ENCODE measurements at regions not wholly inside any gene's neighbourhood (a gene's known extent, or its start where the extent isn't known, plus 50 kb on each side); places are given as distances from the start of the nearest gene placed in this dataset.

DNA sequence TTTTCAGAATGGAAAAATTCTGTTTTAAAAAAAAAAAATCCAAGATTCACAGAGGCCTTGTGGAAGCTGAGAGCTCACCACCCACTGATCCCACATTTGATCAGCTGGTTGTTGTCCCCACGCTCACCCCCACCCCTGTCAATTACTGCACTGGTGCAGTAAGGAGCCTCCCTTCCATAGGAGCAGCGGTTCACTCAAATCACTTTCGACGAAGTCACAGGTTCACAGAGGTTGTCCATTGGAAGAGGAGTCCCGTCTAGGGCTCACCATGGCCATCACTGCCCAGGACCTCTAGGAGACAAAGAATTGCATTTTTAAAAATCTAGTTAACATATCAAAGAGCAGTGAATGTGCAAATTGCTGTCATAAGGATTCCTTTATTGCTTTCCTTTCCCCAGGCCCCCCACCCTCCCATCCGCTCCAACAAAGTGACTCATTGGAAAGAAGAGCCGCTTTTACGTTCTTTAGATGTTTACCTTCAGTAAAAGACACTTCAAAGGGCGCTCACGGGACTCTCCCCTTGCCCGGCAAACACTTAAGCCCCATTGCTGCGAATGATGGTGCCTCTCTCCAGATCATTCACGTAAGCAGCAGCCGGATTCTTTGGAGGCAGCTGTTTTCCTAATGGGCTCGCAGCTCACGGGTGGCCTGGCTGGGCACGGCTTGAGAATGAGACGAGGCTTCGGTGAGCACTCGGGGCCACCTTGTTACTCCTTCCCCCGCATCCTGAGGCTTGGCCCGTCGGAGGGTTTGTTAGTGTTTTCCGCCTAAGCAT, 165.5 kb upstream of the SALL3 start:
- no peaks in the 10 kb centered on the region for H3K36me3 Mint-ChIP-seq (ENCODE audit: low read depth)
- no peaks in the 10 kb centered on the region for H3K4me1 Mint-ChIP-seq (ENCODE audit: low read depth)
- H3K27me3 Mint-ChIP-seq (ENCODE audit: low read depth) = peaks cover 2% of the 10 kb centered on the region
- intact Hi-C loops (cut with micrococcal nuclease) = no loop called here
- H3K27ac Mint-ChIP-seq = no peak overlapping the region
- peaks cover 12% of the 10 kb centered on the region for H3K9me3 Mint-ChIP-seq
- H3K4me3 Mint-ChIP-seq (ENCODE audit: low read depth) = no peak overlapping the region
- DNase-seq (ENCODE audit: low spot score) = no peak

DNA sequence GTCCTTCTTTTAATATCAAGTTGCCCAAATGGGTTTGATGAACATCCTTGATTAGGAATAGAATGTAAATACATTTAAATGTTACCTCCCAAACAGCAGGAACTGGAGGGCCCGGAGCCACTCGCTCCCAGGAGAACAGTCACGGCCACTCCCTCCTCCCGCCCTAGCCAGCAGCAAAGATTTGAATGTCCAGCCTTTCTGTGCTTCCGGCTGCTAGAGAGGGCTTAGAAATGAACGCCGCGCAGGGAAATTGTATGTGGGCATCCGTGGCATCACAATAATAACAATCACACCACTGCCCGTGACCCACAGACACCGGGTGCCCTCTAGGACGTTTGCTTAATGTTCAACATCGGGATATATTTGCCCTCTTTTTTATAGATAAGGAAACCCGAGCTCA, 164.9 kb upstream of the SALL3 start:
- H3K4me1 Mint-ChIP-seq (ENCODE audit: low read depth) = no peaks in the 10 kb centered on the region
- no peak overlapping the region for H3K4me3 Mint-ChIP-seq (ENCODE audit: low read depth)
- no peak overlapping the region for H3K27ac Mint-ChIP-seq
- peaks cover 2% of the 10 kb centered on the region for H3K27me3 Mint-ChIP-seq (ENCODE audit: low read depth)
- H3K36me3 Mint-ChIP-seq (ENCODE audit: low read depth) = no peaks in the 10 kb centered on the region
- H3K9me3 Mint-ChIP-seq = peaks cover 5% of the 10 kb centered on the region
- intact Hi-C loops (cut with micrococcal nuclease) = no loop called here
- DNase-seq (ENCODE audit: low spot score) = no peak

DNA sequence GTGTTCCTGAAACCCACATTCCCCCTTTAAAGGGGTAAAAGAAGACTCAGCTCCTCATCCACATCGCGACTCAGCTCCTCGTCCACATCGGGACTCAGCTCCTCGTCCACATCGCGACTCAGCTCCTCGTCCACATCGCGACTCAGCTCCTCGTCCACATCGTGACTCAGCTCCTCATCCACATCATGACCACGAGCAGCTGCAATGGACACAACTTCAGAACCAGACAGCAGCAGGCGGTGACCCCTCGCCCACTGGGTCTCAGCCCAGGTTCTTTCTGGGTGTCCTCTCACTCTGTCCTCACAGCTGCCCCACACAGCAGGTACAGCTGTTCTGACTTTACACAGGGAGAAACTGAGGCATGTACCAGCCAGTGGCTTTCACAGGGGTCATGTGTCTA, 163.5 kb upstream of the SALL3 start:
- intact Hi-C loops (cut with micrococcal nuclease) = no loop called here
- Mint-ChIP-seq H3K9me3 (no peaks in the 10 kb centered on the region), H3K27ac (no peak overlapping the region), H3K36me3 (ENCODE audit: low read depth) (no peaks in the 10 kb centered on the region), H3K4me1 (ENCODE audit: low read depth) (no peaks in the 10 kb centered on the region), H3K4me3 (ENCODE audit: low read depth) (no peak overlapping the region), H3K27me3 (ENCODE audit: low read depth) (peaks cover 2% of the 10 kb centered on the region)
- DNase-seq (ENCODE audit: low spot score) = no peak

DNA sequence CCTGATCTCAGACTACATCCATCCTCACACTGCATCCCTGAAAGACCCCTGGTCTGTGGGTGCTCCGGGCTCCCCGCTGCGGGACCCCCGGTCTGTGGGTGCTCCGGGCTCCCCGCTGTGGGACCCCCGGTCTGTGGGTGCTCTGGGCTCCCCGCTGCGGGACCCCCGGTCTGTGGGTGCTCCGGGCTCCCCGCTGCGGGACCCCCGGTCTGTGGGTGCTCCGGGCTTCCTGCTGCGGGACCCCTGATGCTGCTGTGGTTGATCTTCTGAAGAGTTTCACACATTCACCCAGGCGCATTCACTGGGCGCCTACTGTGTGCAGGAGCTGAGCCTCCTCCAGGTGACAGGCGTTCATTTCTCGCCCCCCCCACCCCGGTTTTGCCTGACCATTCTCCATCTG, 162.7 kb upstream of the SALL3 start:
- no peaks in the 10 kb centered on the region for H3K36me3 Mint-ChIP-seq (ENCODE audit: low read depth)
- H3K27me3 Mint-ChIP-seq (ENCODE audit: low read depth) = peaks cover 2% of the 10 kb centered on the region
- no peaks in the 10 kb centered on the region for H3K4me1 Mint-ChIP-seq (ENCODE audit: low read depth)
- intact Hi-C loops (cut with micrococcal nuclease) = no loop called here
- no peak overlapping the region for H3K27ac Mint-ChIP-seq
- H3K4me3 Mint-ChIP-seq (ENCODE audit: low read depth) = no peak overlapping the region
- no peaks in the 10 kb centered on the region for H3K9me3 Mint-ChIP-seq
- no peak for DNase-seq (ENCODE audit: low spot score)

DNA sequence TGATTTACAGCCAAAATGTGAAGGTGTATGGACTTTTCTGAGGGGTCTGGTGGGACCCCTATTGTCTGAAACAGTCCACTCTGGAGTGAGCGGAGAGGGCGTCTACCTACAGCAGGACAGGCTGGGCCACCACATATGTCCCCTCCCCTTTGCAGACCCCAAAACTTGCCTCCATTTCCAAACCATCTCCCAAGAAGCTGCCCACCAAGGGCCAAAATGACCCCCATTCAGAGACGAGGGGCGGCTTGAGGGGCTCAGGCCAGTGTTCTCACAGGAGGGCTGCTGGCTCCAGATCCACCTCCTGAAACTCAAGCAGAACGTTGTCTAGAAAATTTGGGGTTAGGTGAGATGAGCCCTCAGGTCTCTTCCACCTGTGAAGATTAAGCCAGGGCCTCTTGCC, 161.1 kb upstream of the SALL3 start:
- DNase-seq (ENCODE audit: low spot score) = no peak
- no peak overlapping the region for H3K4me3 Mint-ChIP-seq (ENCODE audit: low read depth)
- peaks cover 2% of the 10 kb centered on the region for H3K27me3 Mint-ChIP-seq (ENCODE audit: low read depth)
- H3K9me3 Mint-ChIP-seq = no peaks in the 10 kb centered on the region
- no peaks in the 10 kb centered on the region for H3K4me1 Mint-ChIP-seq (ENCODE audit: low read depth)
- no peak overlapping the region for H3K27ac Mint-ChIP-seq
- H3K36me3 Mint-ChIP-seq (ENCODE audit: low read depth) = no peaks in the 10 kb centered on the region
- intact Hi-C loops (cut with micrococcal nuclease) = no loop called here

DNA sequence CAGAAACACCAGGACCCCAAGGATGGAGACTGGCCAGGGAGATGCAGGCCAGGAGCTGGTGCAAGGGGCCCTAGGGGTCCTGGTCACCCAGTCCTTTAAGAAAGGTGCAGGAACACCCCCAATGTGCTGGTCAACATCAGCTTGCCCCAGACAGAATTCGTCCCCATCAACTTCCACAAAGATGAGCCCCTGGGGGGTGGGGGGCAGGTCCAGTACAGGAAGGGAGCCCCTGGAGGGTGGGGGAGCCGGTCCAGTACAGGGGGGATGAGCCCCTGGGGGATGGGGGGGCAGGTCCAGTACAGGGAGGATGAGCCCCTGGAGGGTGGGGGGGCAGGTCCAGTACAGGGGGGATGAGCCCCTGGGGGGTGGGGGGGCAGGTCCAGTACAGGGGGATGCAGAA, 160.7 kb upstream of the SALL3 start:
- H3K36me3 Mint-ChIP-seq (ENCODE audit: low read depth) = no peaks in the 10 kb centered on the region
- H3K27ac Mint-ChIP-seq = no peak overlapping the region
- no peaks in the 10 kb centered on the region for H3K9me3 Mint-ChIP-seq
- H3K27me3 Mint-ChIP-seq (ENCODE audit: low read depth) = peaks cover 2% of the 10 kb centered on the region
- no peak for DNase-seq (ENCODE audit: low spot score)
- no peaks in the 10 kb centered on the region for H3K4me1 Mint-ChIP-seq (ENCODE audit: low read depth)
- no peak overlapping the region for H3K4me3 Mint-ChIP-seq (ENCODE audit: low read depth)
- intact Hi-C loops (cut with micrococcal nuclease) = no loop called here

DNA sequence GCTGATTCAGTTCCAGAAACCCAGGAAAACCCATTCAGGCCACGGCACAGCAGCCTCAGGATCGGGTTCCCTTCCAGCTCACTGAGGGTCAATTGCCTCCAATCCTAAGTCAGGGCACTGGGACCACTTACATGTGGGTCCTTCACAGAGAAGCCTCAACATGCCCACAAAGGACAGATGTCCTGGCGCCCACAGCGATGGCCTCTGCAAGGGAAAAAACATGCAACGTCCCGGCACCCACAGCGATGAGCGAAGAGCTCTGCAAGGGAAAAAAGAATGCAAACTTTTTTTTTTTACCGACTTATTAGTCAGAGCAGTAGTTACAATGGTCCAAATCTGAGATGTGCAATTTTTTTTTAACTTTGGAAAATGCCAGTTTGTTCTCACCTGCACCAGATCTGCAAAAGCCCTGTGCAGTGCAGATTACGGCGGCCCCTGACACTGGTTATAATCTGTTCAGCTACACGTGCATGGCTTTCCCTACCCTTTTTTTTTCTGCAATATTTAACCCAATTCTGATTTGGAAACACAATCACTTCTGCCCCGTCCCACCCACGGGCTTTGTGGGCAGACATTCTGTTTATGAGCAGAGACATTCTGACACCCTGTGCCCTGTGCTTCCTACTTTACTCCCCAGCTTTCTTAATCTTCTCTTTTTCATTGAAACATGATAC, 159.3 kb upstream of the SALL3 start:
- no peak overlapping the region for H3K4me3 Mint-ChIP-seq (ENCODE audit: low read depth)
- DNase-seq (ENCODE audit: low spot score) = no peak
- no peak overlapping the region for H3K27ac Mint-ChIP-seq
- intact Hi-C loops (cut with micrococcal nuclease) = no loop called here
- no peaks in the 10 kb centered on the region for H3K9me3 Mint-ChIP-seq
- H3K36me3 Mint-ChIP-seq (ENCODE audit: low read depth) = no peaks in the 10 kb centered on the region
- H3K27me3 Mint-ChIP-seq (ENCODE audit: low read depth) = no peaks in the 10 kb centered on the region
- no peaks in the 10 kb centered on the region for H3K4me1 Mint-ChIP-seq (ENCODE audit: low read depth)

DNA sequence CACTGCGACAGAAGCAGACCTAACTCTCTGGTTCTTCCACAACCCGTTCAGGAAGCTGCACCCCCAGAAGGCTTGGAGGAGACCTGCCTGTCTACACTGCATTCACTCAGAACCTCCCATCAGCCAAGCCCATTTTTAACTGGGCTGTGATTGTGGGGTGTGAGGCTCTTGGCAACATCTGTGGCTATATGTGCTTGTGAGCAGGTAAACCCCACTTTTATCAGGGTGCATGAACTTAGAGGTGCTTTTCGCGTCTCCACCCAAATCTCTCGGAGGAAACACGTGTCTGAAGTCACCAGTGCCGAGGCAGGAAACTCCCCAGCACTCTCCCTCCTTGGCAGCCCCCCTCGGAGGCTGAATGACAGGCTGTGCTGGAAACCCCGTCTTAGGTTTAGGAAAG, 158.2 kb upstream of the SALL3 start:
- Mint-ChIP-seq H3K4me1 (ENCODE audit: low read depth) (no peaks in the 10 kb centered on the region), H3K27ac (no peak overlapping the region), H3K27me3 (ENCODE audit: low read depth) (no peaks in the 10 kb centered on the region), H3K4me3 (ENCODE audit: low read depth) (no peak overlapping the region), H3K9me3 (no peaks in the 10 kb centered on the region), H3K36me3 (ENCODE audit: low read depth) (no peaks in the 10 kb centered on the region)
- intact Hi-C loops (cut with micrococcal nuclease) = no loop called here
- no peak for DNase-seq (ENCODE audit: low spot score)

DNA sequence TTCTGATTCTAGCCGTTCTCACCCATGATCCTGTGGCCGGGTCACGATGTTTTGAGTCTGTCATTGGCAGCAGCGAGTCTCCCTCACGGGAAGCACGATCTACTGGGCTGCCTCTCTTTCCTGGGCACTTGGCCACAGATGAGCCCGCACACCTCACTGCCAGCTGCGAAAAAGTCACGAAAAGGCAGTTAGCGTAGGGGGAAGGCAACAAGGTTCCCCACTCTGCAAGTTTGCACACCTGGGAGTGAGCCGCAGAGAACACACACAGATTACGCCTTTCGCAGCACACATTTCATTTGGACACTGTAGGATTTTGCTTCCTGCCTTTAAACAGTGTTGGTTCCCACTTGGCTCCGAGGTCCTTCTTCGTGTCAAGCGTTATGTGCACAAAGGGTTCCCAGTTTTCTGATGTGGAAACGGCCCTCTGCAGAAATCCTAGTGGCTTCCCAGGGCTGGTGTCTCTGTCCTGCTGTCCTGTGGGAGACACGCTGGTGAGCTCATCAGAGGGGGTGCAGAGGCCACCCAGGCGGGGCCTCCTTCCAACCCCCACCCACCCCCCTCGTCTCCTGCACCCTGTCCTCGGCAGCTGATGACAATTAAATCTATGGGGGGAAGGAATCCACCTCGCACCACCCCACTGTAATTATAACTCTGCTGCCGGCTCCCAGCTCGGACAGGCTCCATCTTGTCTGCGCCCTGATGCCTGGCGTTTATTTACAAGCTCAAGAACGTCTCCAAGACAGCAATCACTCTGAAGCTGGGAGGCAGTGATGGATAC, 157.3 kb upstream of the SALL3 start:
- Mint-ChIP-seq H3K4me1 (ENCODE audit: low read depth) (no peaks in the 10 kb centered on the region), H3K27me3 (ENCODE audit: low read depth) (no peaks in the 10 kb centered on the region), H3K36me3 (ENCODE audit: low read depth) (no peaks in the 10 kb centered on the region), H3K4me3 (ENCODE audit: low read depth) (no peak overlapping the region), H3K9me3 (no peaks in the 10 kb centered on the region), H3K27ac (no peak overlapping the region)
- intact Hi-C loops (cut with micrococcal nuclease) = no loop called here
- no peak for DNase-seq (ENCODE audit: low spot score)

DNA sequence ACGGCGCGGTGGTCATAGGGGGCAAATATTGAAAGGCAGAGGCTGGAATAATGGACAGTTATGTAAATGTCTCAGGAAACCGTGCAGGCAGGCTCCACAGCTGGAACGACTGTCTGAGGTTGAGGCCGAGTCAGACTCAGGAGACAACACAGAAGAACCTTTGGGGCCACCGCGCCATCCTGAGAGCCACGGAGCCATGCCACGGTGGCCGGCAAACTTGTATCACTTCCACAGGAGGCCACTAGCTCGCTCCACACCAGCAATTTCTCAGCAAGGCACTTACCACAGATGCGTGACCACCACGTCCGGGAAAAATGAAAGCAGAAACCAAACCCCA, 156.7 kb upstream of the SALL3 start:
- DNase-seq (ENCODE audit: low spot score) = no peak
- no peaks in the 10 kb centered on the region for H3K9me3 Mint-ChIP-seq
- no peak overlapping the region for H3K4me3 Mint-ChIP-seq (ENCODE audit: low read depth)
- H3K36me3 Mint-ChIP-seq (ENCODE audit: low read depth) = no peaks in the 10 kb centered on the region
- no peaks in the 10 kb centered on the region for H3K4me1 Mint-ChIP-seq (ENCODE audit: low read depth)
- no peaks in the 10 kb centered on the region for H3K27me3 Mint-ChIP-seq (ENCODE audit: low read depth)
- intact Hi-C loops (cut with micrococcal nuclease) = no loop called here
- no peak overlapping the region for H3K27ac Mint-ChIP-seq

DNA sequence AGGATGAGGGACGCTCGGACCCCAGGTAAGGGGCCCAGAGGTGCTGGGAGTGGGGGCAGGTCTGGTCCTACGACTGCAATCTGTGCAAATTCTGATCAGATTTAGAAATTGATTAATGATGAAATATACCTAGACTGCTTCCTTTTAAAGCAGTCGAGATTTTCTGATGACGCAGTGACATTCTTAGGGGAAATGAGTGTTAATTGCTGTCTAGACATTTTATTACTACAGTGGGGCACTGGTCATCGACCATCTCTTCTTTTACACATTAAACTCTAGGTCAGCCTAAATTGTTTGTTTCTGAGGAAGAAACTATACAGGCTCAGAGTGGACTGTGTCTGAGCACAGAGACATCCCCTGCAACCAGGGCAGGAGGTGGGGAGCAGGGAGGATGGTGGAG, 154.4 kb upstream of the SALL3 start:
- no peaks in the 10 kb centered on the region for H3K27me3 Mint-ChIP-seq (ENCODE audit: low read depth)
- no peak overlapping the region for H3K4me3 Mint-ChIP-seq (ENCODE audit: low read depth)
- H3K27ac Mint-ChIP-seq = no peak overlapping the region
- H3K9me3 Mint-ChIP-seq = no peaks in the 10 kb centered on the region
- H3K4me1 Mint-ChIP-seq (ENCODE audit: low read depth) = no peaks in the 10 kb centered on the region
- intact Hi-C loops (cut with micrococcal nuclease) = no loop called here
- H3K36me3 Mint-ChIP-seq (ENCODE audit: low read depth) = no peaks in the 10 kb centered on the region
- no peak for DNase-seq (ENCODE audit: low spot score)

DNA sequence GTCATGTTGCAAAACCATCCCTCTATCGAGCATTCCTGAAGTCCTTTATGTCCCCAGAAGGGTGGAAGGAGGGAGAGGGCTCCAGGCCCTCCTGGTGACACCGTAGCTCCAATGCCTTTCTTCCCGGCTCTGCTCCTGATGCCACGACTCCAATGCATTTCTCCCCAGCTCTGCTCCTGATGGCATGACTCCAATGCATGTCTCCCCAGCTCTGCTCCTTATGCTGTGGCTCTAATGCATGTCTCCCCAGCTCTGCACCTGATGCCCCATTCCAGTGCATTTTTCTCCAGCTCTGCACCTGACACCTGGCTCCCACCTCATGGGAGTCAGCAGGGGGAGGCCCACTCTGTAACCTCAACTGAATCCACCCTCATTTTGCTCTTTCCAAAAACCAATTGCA, 153.0 kb upstream of the SALL3 start:
- intact Hi-C loops (cut with micrococcal nuclease) = no loop called here
- no peaks in the 10 kb centered on the region for H3K36me3 Mint-ChIP-seq (ENCODE audit: low read depth)
- H3K4me3 Mint-ChIP-seq (ENCODE audit: low read depth) = no peak overlapping the region
- H3K9me3 Mint-ChIP-seq = no peaks in the 10 kb centered on the region
- no peak for DNase-seq (ENCODE audit: low spot score)
- no peak overlapping the region for H3K27ac Mint-ChIP-seq
- H3K4me1 Mint-ChIP-seq (ENCODE audit: low read depth) = no peaks in the 10 kb centered on the region
- no peaks in the 10 kb centered on the region for H3K27me3 Mint-ChIP-seq (ENCODE audit: low read depth)

DNA sequence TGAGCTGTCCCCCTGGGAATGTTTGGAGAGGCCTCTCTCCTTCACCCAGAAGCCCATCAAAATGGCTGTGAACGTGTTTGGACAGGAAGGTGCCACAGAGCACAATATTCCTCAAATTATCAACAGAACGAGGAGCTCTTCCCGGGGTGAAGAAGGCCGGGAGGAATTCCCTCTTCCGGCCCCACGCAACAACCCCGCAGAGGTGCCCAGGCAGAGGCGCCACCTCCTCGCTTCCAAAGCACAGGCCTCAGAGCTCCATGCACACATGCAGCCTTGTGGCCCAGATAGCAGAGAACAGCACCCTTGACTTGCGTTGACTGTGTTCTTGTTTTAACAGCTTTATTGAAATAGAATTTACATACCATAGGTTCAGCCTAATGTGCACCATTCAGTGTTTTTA, 152.5 kb upstream of the SALL3 start:
- intact Hi-C loops (cut with micrococcal nuclease) = no loop called here
- H3K36me3 Mint-ChIP-seq (ENCODE audit: low read depth) = no peaks in the 10 kb centered on the region
- no peak for DNase-seq (ENCODE audit: low spot score)
- H3K9me3 Mint-ChIP-seq = no peaks in the 10 kb centered on the region
- H3K4me3 Mint-ChIP-seq (ENCODE audit: low read depth) = no peak overlapping the region
- no peak overlapping the region for H3K27ac Mint-ChIP-seq
- no peaks in the 10 kb centered on the region for H3K27me3 Mint-ChIP-seq (ENCODE audit: low read depth)
- H3K4me1 Mint-ChIP-seq (ENCODE audit: low read depth) = no peaks in the 10 kb centered on the region

All from activated T-helper 2 cell treated with anti-CD3 and anti-CD28 coated beads, Interferon-gamma antibody, Interleukin-2, Interleukin-4, amounts not matched to agents 10 μg/mL and 5 μg/mL and 100 μg/mL, durations not matched to agents 14 hours and 24 hours and 36 hours (primary cell).